K562 (cell line): ENCODE measurements at regions not wholly inside any gene's neighbourhood (a gene's known extent, or its start where the extent isn't known, plus 50 kb on each side); places are given as distances from the start of the nearest gene placed in this dataset.

Source experiments
- ATAC-seq: fragments of 200-7000 bp; cut with Tn5 transposase; 3 replicates; pipeline ENCODE4 v1.9.1; 2020; ENCODE audit warnings: moderate library complexity
- BruUV-seq: library from RNA; stranded (reverse); fragments of 400-500 nt; replicated peaks from 2 replicates; lab custom pipeline; 2021; lab: Mats Ljungman, UMichigan
- CTCF ChIA-PET: fragments of 300-600 bp; formaldehyde crosslinking; extraction: SDS; loops from one replicate; lab custom pipeline; 2021; ENCODE audit warnings: low intra/inter-chr PET ratio; lab: Yijun Ruan, JAX
- POLR2A ChIA-PET: fragments of 300-600, 350-650 bp; sonication (Branson Sonifier 250); formaldehyde crosslinking; extraction: SDS; loops from one replicate; lab custom pipeline; 2021; ENCODE audit warnings: antibody characterized with exemption, inconsistent platforms; lab: Yijun Ruan, JAX
- DNase-seq, 4 experiments: peaks; one replicate each; pipeline versions ENCODE4 v3.0.0 to v3.0.0-alpha.2; 2011 to 2018; ENCODE audit warnings: low spot score in 3 of 4, mixed read lengths in 3 of 4; ENCODE audit errors: extremely low read depth in 1 of 4
- FAIRE-seq: peaks from 2 replicates; lab custom pipeline; 2011; peaks lifted over from hg19 to GRCh38; lab: Jason Lieb, UNC
- H2AFZ ChIP-seq: 2 replicates; pipeline ENCODE4 v1.6.0; 2011; ENCODE audit warnings: low read depth, low read length, control low read depth, inconsistent platforms
- H3K27ac ChIP-seq: fragments of 200-600 bp; 3 replicates; pipeline ENCODE4 v1.8.0; 2011; ENCODE audit warnings: low read depth, mild to moderate bottlenecking, control low read depth, inconsistent platforms, low read length, moderate library complexity, mixed read lengths; ENCODE audit errors: extremely low read depth
- H3K27me3 ChIP-seq, 2 experiments: fragments of 300-600 bp in 1 of 2; 2 replicates in 1 of 2; 3 replicates in 1 of 2; pipeline versions ENCODE4 v1.6.0 to v1.8.0; 2011; ENCODE audit warnings: inconsistent platforms in 2 of 2, low read length in 2 of 2, mild to moderate bottlenecking in 1 of 2, mixed read lengths in 1 of 2, moderate library complexity in 1 of 2; ENCODE audit not compliant: control insufficient read depth in 2 of 2, insufficient read depth in 2 of 2
- H3K36me3 ChIP-seq: fragments of 300-600 bp; 3 replicates; pipeline ENCODE4 v1.8.0; 2011; ENCODE audit warnings: mild to moderate bottlenecking, low read length, inconsistent platforms; ENCODE audit not compliant: control insufficient read depth, insufficient read depth
- H3K4me1 ChIP-seq, 2 experiments: fragments of 200-600 bp in 1 of 2; replicated peaks in 1 of 2; 2 replicates in 1 of 2; 3 replicates in 1 of 2; pipeline versions ENCODE4 v1.5.1 to v1.8.0; 2011; ENCODE audit warnings: inconsistent platforms in 2 of 2, low read length in 2 of 2, mild to moderate bottlenecking in 1 of 2, mixed read lengths in 1 of 2, moderate library complexity in 1 of 2; ENCODE audit not compliant: control insufficient read depth in 2 of 2, insufficient read depth in 2 of 2
- H3K4me2 ChIP-seq: 2 replicates; pipeline ENCODE4 v1.6.1; 2011; ENCODE audit warnings: low read length, control low read depth, inconsistent platforms, mixed read lengths; ENCODE audit not compliant: insufficient read depth
- H3K4me3 ChIP-seq: fragments of 200-600 bp; sonication (generic), shearing (Covaris generic); 2 replicates; pipeline ENCODE4 v1.5.1; 2016; ENCODE audit warnings: control low read depth, inconsistent platforms
- H3K79me2 ChIP-seq: fragments of 200-600 bp; 3 replicates; pipeline ENCODE4 v1.8.0; 2011; ENCODE audit warnings: low read length, inconsistent platforms; ENCODE audit not compliant: control insufficient read depth, insufficient read depth
- H3K9ac ChIP-seq, 2 experiments: 2 replicates each; pipeline versions ENCODE4 v1.6.0 to v1.6.1; 2011; ENCODE audit warnings: low read depth in 2 of 2, low read length in 2 of 2, control low read depth in 1 of 2, inconsistent platforms in 1 of 2, mild to moderate bottlenecking in 1 of 2, mixed read lengths in 1 of 2; ENCODE audit not compliant: insufficient read depth in 1 of 2
- H3K9me1 ChIP-seq: one replicate; pipeline ENCODE4 v1.6.0; 2011; ENCODE audit warnings: inconsistent platforms, mild to moderate bottlenecking, low read length, moderate library complexity; ENCODE audit not compliant: control insufficient read depth, insufficient read depth
- H3K9me3 ChIP-seq: replicated peaks from 2 replicates; pipeline ENCODE4 v1.5.1; 2011; ENCODE audit warnings: low read depth, low read length, inconsistent platforms; ENCODE audit not compliant: control insufficient read depth, insufficient read depth
- H4K20me1 ChIP-seq: replicated peaks from 2 replicates; pipeline ENCODE4 v1.6.1; 2011; ENCODE audit warnings: low read length, inconsistent platforms, mixed read lengths; ENCODE audit not compliant: control insufficient read depth, insufficient read depth
- ARID2 ChIP-seq: fragments of 450-650 bp; IDR thresholded peaks from 2 replicates; pipeline ENCODE4 v1.6.1; 2017; ENCODE audit warnings: antibody characterized with exemption, mild to moderate bottlenecking
- FOXP1 ChIP-seq: sonication (generic); formaldehyde crosslinking; IDR thresholded peaks from 2 replicates; pipeline ENCODE4 v1.8.0; 2022; ENCODE audit warnings: mild to moderate bottlenecking, missing genetic modification reagents
- GATAD2B ChIP-seq: fragments of 450-650 bp; IDR thresholded peaks from 2 replicates; pipeline ENCODE4 v1.6.1; 2017; ENCODE audit warnings: mild to moderate bottlenecking, borderline replicate concordance
- LEF1 ChIP-seq: fragments of 450-650 bp; IDR thresholded peaks from 2 replicates; pipeline ENCODE4 v1.6.1; 2016; ENCODE audit warnings: mild to moderate bottlenecking
- MLX ChIP-seq, 2 experiments: fragments of 450-650 bp in 1 of 2; sonication (generic) in 1 of 2; formaldehyde crosslinking; conservative IDR thresholded peaks; 2 replicates each; pipeline versions ENCODE4 v1.4.0 to v1.8.1; 2020 to 2022; ENCODE audit warnings: mild to moderate bottlenecking in 1 of 2, missing genetic modification reagents in 1 of 2
- NCOA1 ChIP-seq: fragments of 450-650 bp; IDR thresholded peaks from 2 replicates; pipeline ENCODE4 v1.6.1; 2016; ENCODE audit warnings: low read depth
- NR2F6 ChIP-seq: fragments of 450-650 bp; formaldehyde crosslinking; IDR thresholded peaks from 2 replicates; pipeline ENCODE4 v1.4.0; 2020; ENCODE audit warnings: mild to moderate bottlenecking
- NR3C1 ChIP-seq: sonication (generic); formaldehyde crosslinking; IDR thresholded peaks from 2 replicates; pipeline ENCODE4 v1.8.1; 2022; ENCODE audit warnings: missing genetic modification reagents
- RCOR1 ChIP-seq, 2 experiments: IDR thresholded peaks; 2 replicates each; pipeline ENCODE4 v1.6.1; 2012; ENCODE audit warnings: low read depth in 2 of 2, low read length in 2 of 2, borderline replicate concordance in 1 of 2, improper control_type of control experiment in 1 of 2
- SLC30A9 ChIP-seq: fragments of 250-450 bp; sonication (Bioruptor Pico); IDR thresholded peaks from 2 replicates; pipeline ENCODE4 v1.8.0; 2022; ENCODE audit warnings: mild to moderate bottlenecking, moderate library complexity
- SREBF1 ChIP-seq: fragments of 150-350 bp; IDR thresholded peaks from 2 replicates; pipeline ENCODE4 v1.6.1; 2014; ENCODE audit warnings: antibody characterized with exemption, low read depth, low read length, borderline replicate concordance
- TAF15 ChIP-seq: fragments of 200-400 bp; formaldehyde crosslinking; IDR thresholded peaks from 2 replicates; pipeline ENCODE4 v1.6.1; 2017; ENCODE audit warnings: mild to moderate bottlenecking, low read depth, low read length, moderate library complexity
- TEAD1 ChIP-seq, 2 experiments: fragments of 450-650 bp in 1 of 2; sonication (generic) in 1 of 2; formaldehyde crosslinking; IDR thresholded peaks; 2 replicates each; pipeline versions ENCODE4 v1.4.0 to v1.8.0; 2020 to 2022; ENCODE audit warnings: mild to moderate bottlenecking in 2 of 2, missing genetic modification reagents in 1 of 2
- ZBTB11 ChIP-seq, 3 experiments: fragments of 200-800 bp in 1 of 3; fragments of 250-450 bp in 1 of 3; fragments of 450-650 bp in 1 of 3; sonication (Bioruptor Pico) in 1 of 3; sonication (Bioruptor generic) in 1 of 3; formaldehyde crosslinking in 1 of 3; IDR thresholded peaks; 2 replicates each; pipeline versions ENCODE4 v1.6.1 to v1.8.0; 2016 to 2022; ENCODE audit warnings: mild to moderate bottlenecking in 2 of 3, missing genetic modification characterization in 2 of 3, missing compliant biosample characterization in 1 of 3, moderate library complexity in 1 of 3
- ZBTB5 ChIP-seq: fragments of 450-650 bp; IDR thresholded peaks from 2 replicates; pipeline ENCODE4 v1.6.1; 2017; ENCODE audit warnings: antibody characterized with exemption
- ZKSCAN3 ChIP-seq: fragments of 250-450 bp; sonication (Bioruptor Pico); IDR thresholded peaks from 2 replicates; pipeline ENCODE4 v1.4.0; 2020
- ZNF23 ChIP-seq: fragments of 250-450 bp; sonication (Bioruptor Pico); IDR thresholded peaks from 2 replicates; pipeline ENCODE4 v1.4.0; 2020; ENCODE audit warnings: mild to moderate bottlenecking
- ZNF57 ChIP-seq: fragments of 450-650 bp; formaldehyde crosslinking; IDR thresholded peaks from 2 replicates; pipeline ENCODE4 v1.4.0; 2020; ENCODE audit warnings: mild to moderate bottlenecking, moderate library complexity
- WGBS: fragments of 100-300 bp; shearing (Covaris generic); methylation state at CpG from one replicate; pipeline ENCODE4 v1.1.6; 2016; ENCODE audit warnings: low coverage, mixed read lengths; ENCODE audit not compliant: insufficient coverage; ENCODE audit errors: missing lambda C conversion rate; 5-methylcytosine and 5-hydroxymethylcytosine counted together
- in situ Hi-C: fragments of 300-500 bp; cut with MboI; formaldehyde crosslinking; loops from 4 replicates; pipeline ENCODE4 v1.15.0; 2018; ENCODE audit warnings: inconsistent platforms, mixed read lengths
- intact Hi-C: fragments of 100-400 bp; cut with micrococcal nuclease; formaldehyde crosslinking; loops from 2 replicates; pipeline ENCODE4 v1.14.2; 2022

GRCh38 chr20:11529047-11529446, 388.6 kb upstream of the BTBD3 start:
- 0% methylated on average over 2 of the region's 4 CpGs for whole genome bisulfite sequencing
- ATAC-seq (no peak), FAIRE-seq (no peak), DNase-seq (no peak)
- TF ChIP-seq GATAD2B (no peak), FOXP1 (no peak), MLX (CRISPR knock-in tag; conservative IDR thresholded peaks at IDR 0.05) (no peak), SREBF1 (no peak), ZNF57 (CRISPR knock-in tag) (no peak), NR3C1 (CRISPR knock-in tag) (no peak), RCOR1 (IDR thresholded peaks at IDR 0.05; ENCODE audit: borderline replicate concordance in 1 of 2, low read depth in 2 of 2, low read length in 2 of 2) (no peak), ZKSCAN3 (CRISPR knock-in tag) (no peak), ZBTB11 (CRISPR knock-in tag; IDR thresholded peaks at IDR 0.05) (no peak), LEF1 (no peak), SLC30A9 (CRISPR knock-in tag) (no peak), TAF15 (no peak), ZBTB5 (no peak), ZNF23 (CRISPR knock-in tag) (no peak), TEAD1 (CRISPR knock-in tag; IDR thresholded peaks at IDR 0.05) (no peak), ARID2 (no peak), NCOA1 (no peak), NR2F6 (CRISPR knock-in tag) (no peak)
- Histone ChIP-seq H3K9me1 (no peaks in the 10 kb centered on the region), H3K27ac (no peak overlapping the region), H3K27me3 (no peaks in the 10 kb centered on the region), H4K20me1 (no peaks in the 10 kb centered on the region), H3K4me1 (no peaks in the 10 kb centered on the region), H2AFZ (no peak overlapping the region), H3K4me2 (no peak overlapping the region), H3K9me3 (no peaks in the 10 kb centered on the region), H3K36me3 (no peaks in the 10 kb centered on the region), H3K79me2 (no peaks in the 10 kb centered on the region), H3K9ac (no peak overlapping the region), H3K4me3 (no peak overlapping the region)
- ChIA-PET POLR2A (no interaction called here), CTCF (no interaction called here)
- intact Hi-C loops (no loop called here), in situ Hi-C loops (no loop called here)
- BruUV-seq: no TSS peak
